ENCODE measurements at regions not wholly inside any gene's neighbourhood (a gene's known extent, or its start where the extent isn't known, plus 50 kb on each side); places are given as distances from the start of the nearest gene placed in this dataset.

GRCh38 chr2:134773335-134773734, 54.5 kb upstream of the TMEM163 start:
- ChIA-PET POLR2A (no interaction called here), RAD21 (ENCODE audit: unreplicated experiment) (no interaction called here), CTCF (no interaction called here), SMC1A (ENCODE audit: uncharacterized antibody, unreplicated experiment) (no interaction called here)
- ATAC-seq (no peak), DNase-seq (ENCODE audit: low read depth, low spot score) (no peak), FAIRE-seq (no peak)
- WGBS (ENCODE audit: insufficient coverage, insufficient replicate concordance, low lambda C conversion rate, missing lambda C conversion rate) = 49% methylated on average over 7 of the region's 7 CpGs
- H3K9me3 ChIP-seq (replicated peaks; ENCODE audit: control insufficient read depth, insufficient read depth, low read length) = no peaks in the 10 kb centered on the region
- H3K4me1 ChIP-seq (ENCODE audit: control insufficient read depth, insufficient read depth, low read length) = no peaks in the 10 kb centered on the region
- no peak overlapping the region for H3K4me3 ChIP-seq
- H3K4me2 ChIP-seq (ENCODE audit: control insufficient read depth, insufficient read depth) = no peak overlapping the region
- H3K9ac ChIP-seq (ENCODE audit: control insufficient read depth, insufficient read depth, low read length) = no peak overlapping the region
- TF ChIP-seq CHD1 (IDR thresholded peaks at IDR 0.05; ENCODE audit: low read depth, low read length) (no peak), ZZZ3 (IDR thresholded peaks at IDR 0.05; ENCODE audit: control insufficient read depth, insufficient read length, low read depth) (no peak), ASH2L (IDR thresholded peaks at IDR 0.05; ENCODE audit: borderline replicate concordance, low read depth) (no peak)
- no peaks in the 10 kb centered on the region for H3K36me3 ChIP-seq (ENCODE audit: control insufficient read depth in 2 of 2, insufficient read depth in 2 of 2, low read length in 1 of 2)
- no peak overlapping the region for H2AFZ ChIP-seq (ENCODE audit: control insufficient read depth, low read depth, low read length)
- H4K20me1 ChIP-seq (ENCODE audit: control insufficient read depth, insufficient read depth) = no peaks in the 10 kb centered on the region
- no TSS peak for BruUV-seq (replicated peaks)
- intact Hi-C loops (cut with micrococcal nuclease; ENCODE audit: unreplicated experiment) (no loop called here), in situ Hi-C loops (cut with MboI) (no loop called here)
- no peaks in the 10 kb centered on the region for H3K79me2 ChIP-seq (ENCODE audit: control insufficient read depth, insufficient read depth, low read length)
- no peaks in the 10 kb centered on the region for H3K27me3 ChIP-seq (replicated peaks in 1 of 2; ENCODE audit: control insufficient read depth in 2 of 2, insufficient read depth in 2 of 2, low read length in 1 of 2)
- no peak overlapping the region for H3K27ac ChIP-seq (ENCODE audit: control insufficient read depth, insufficient read depth)

- WGBS (ENCODE audit: insufficient coverage, insufficient replicate concordance, low lambda C conversion rate, missing lambda C conversion rate) = 23% methylated on average over 7 of the region's 7 CpGs
- BruUV-seq (replicated peaks) = no TSS peak
- Histone ChIP-seq H4K20me1 (ENCODE audit: control insufficient read depth, insufficient read depth) (no peaks in the 10 kb centered on the region), H3K27me3 (replicated peaks in 1 of 2; ENCODE audit: control insufficient read depth in 2 of 2, insufficient read depth in 2 of 2, low read length in 1 of 2) (no peaks in the 10 kb centered on the region), H3K4me2 (ENCODE audit: control insufficient read depth, insufficient read depth) (no peak overlapping the region), H3K9ac (ENCODE audit: control insufficient read depth, insufficient read depth, low read length) (no peak overlapping the region), H3K9me3 (replicated peaks; ENCODE audit: control insufficient read depth, insufficient read depth, low read length) (no peaks in the 10 kb centered on the region), H2AFZ (ENCODE audit: control insufficient read depth, low read depth, low read length) (no peak overlapping the region), H3K79me2 (ENCODE audit: control insufficient read depth, insufficient read depth, low read length) (no peaks in the 10 kb centered on the region), H3K36me3 (ENCODE audit: control insufficient read depth in 2 of 2, insufficient read depth in 2 of 2, low read length in 1 of 2) (no peaks in the 10 kb centered on the region), H3K4me1 (ENCODE audit: control insufficient read depth, insufficient read depth, low read length) (no peaks in the 10 kb centered on the region), H3K4me3 (no peak overlapping the region), H3K27ac (ENCODE audit: control insufficient read depth, insufficient read depth) (no peak overlapping the region)
- ChIA-PET POLR2A (no interaction called here), CTCF (no interaction called here), SMC1A (ENCODE audit: uncharacterized antibody, unreplicated experiment) (no interaction called here), RAD21 (ENCODE audit: unreplicated experiment) (no interaction called here)
- ATAC-seq (no peak), FAIRE-seq (no peak), DNase-seq (ENCODE audit: low read depth, low spot score) (no peak)
- in situ Hi-C loops (cut with MboI) (no loop called here), intact Hi-C loops (cut with micrococcal nuclease; ENCODE audit: unreplicated experiment) (no loop called here)
- TF ChIP-seq E2F4 (IDR thresholded peaks at IDR 0.05; ENCODE audit: low read depth, low read length) (no peak), ZNF687 (IDR thresholded peaks at IDR 0.05) (no peak), PML (IDR thresholded peaks at IDR 0.05; ENCODE audit: low read length) (no peak), ATF3 (IDR thresholded peaks at IDR 0.05; ENCODE audit: borderline replicate concordance, extremely low read depth, low read depth, low read length) (no peak), NFYA (IDR thresholded peaks at IDR 0.05; ENCODE audit: borderline replicate concordance, low read depth, low read length) (no peak), CHD4 (IDR thresholded peaks at IDR 0.05) (no peak)
Observed at GRCh38 chr2:134773759-134774742, 55.3 kb upstream of the TMEM163 start.
